GM13977 (cell line): ENCODE measurements at regions not wholly inside any gene's neighbourhood (a gene's known extent, or its start where the extent isn't known, plus 50 kb on each side); places are given as distances from the start of the nearest gene placed in this dataset.

Experiments
- DNase-seq: peaks from one replicate; pipeline ENCODE4 v3.0.0; 2012; ENCODE audit warnings: low spot score
- CTCF ChIP-seq: IDR thresholded peaks from 2 replicates; pipeline ENCODE4 v1.5.1; 2012; ENCODE audit warnings: mild to moderate bottlenecking, control low read depth; ENCODE audit not compliant: insufficient read depth; ENCODE audit errors: extremely low read depth, missing control alignments
- in situ Hi-C: fragments of 300-500 bp; cut with MboI; formaldehyde crosslinking; loops from one replicate; pipeline ENCODE4 v1.12.0; 2022; ENCODE audit warnings: low sequenced_read_pairs, low pct_unique_long_range_greater_than_20kb, mixed read lengths, inconsistent platforms; ENCODE audit not compliant: unreplicated experiment

- in situ Hi-C loops = no loop called here
- no peak for DNase-seq
- no peak for TF ChIP-seq CTCF
Measured at GRCh38 chr20:11443382-11444119, 474.1 kb upstream of the BTBD3 start.

- DNase-seq = no peak
- in situ Hi-C loops = no loop called here
- TF ChIP-seq CTCF = no peak
Measured at GRCh38 chr20:11445161-11445560, 472.5 kb upstream of the BTBD3 start.

- DNase-seq = no peak
- in situ Hi-C loops = no loop called here
- TF ChIP-seq CTCF = no peak
Measured at GRCh38 chr20:11445891-11446290, 471.8 kb upstream of the BTBD3 start.

- DNase-seq = no peak
- in situ Hi-C loops = no loop called here
- no peak for TF ChIP-seq CTCF
Measured at GRCh38 chr20:11447371-11448100, 470.2 kb upstream of the BTBD3 start.

- in situ Hi-C loops = no loop called here
- no peak for DNase-seq
- no peak for TF ChIP-seq CTCF
Measured at GRCh38 chr20:11448554-11448953, 469.1 kb upstream of the BTBD3 start.

- in situ Hi-C loops = no loop called here
- no peak for TF ChIP-seq CTCF
- DNase-seq = no peak
Measured at GRCh38 chr20:11451793-11452291, 465.9 kb upstream of the BTBD3 start.
